Caco-2 (cell line): ENCODE measurements at regions not wholly inside any gene's neighbourhood (a gene's known extent, or its start where the extent isn't known, plus 50 kb on each side); places are given as distances from the start of the nearest gene placed in this dataset.

Source experiments
- BruUV-seq: library from RNA; stranded (reverse); fragments of 400-500 nt; replicated peaks from 2 replicates; lab custom pipeline; 2021; lab: Mats Ljungman, UMichigan
- CTCF ChIA-PET: fragments of 300-600 bp; sonication (Branson Sonifier 250); formaldehyde crosslinking; loops from one replicate; lab custom pipeline; 2022; ENCODE audit warnings: antibody characterized with exemption; lab: Charles Lee
- POLR2A ChIA-PET: fragments of 300-600 bp; sonication (Branson Sonifier 250); formaldehyde crosslinking; loops from one replicate; lab custom pipeline; 2022; ENCODE audit warnings: antibody characterized with exemption; lab: Charles Lee
- DNase-seq, 2 experiments: peaks; one replicate each; pipeline versions ENCODE4 v3.0.0 to v3.0.0-alpha.2; 2020 to 2022
- H3K27me3 ChIP-seq: replicated peaks from 2 replicates; pipeline ENCODE4 v1.6.0; 2011; ENCODE audit warnings: low read length; ENCODE audit not compliant: control insufficient read depth, insufficient read depth
- H3K36me3 ChIP-seq: 2 replicates; pipeline ENCODE4 v1.5.1; 2011; ENCODE audit warnings: low read length; ENCODE audit not compliant: control insufficient read depth, insufficient read depth
- H3K4me1 ChIP-seq: fragments of 250-450 bp; sonication (Bioruptor Pico); 2 replicates; pipeline ENCODE4 v1.5.1; 2020; ENCODE audit warnings: mild to moderate bottlenecking
- H3K4me3 ChIP-seq: 2 replicates; pipeline ENCODE4 v1.5.1; 2011; ENCODE audit warnings: low read depth, mild to moderate bottlenecking, control low read depth, low read length
- H3K9me3 ChIP-seq: fragments of 250-450 bp; sonication (Bioruptor Pico); 2 replicates; pipeline ENCODE4 v1.5.1; 2020; ENCODE audit warnings: mild to moderate bottlenecking, moderate library complexity
- H3K27ac Mint-ChIP-seq: one replicate; pipeline ENCODE4 v1.8.0; 2022; ENCODE audit warnings: mixed read lengths; ENCODE audit not compliant: unreplicated experiment
- H3K27me3 Mint-ChIP-seq: one replicate; pipeline ENCODE4 v1.8.0; 2022; ENCODE audit warnings: mixed read lengths; ENCODE audit not compliant: insufficient read depth, unreplicated experiment
- H3K36me3 Mint-ChIP-seq: one replicate; pipeline ENCODE4 v1.8.0; 2022; ENCODE audit warnings: mild to moderate bottlenecking, mixed read lengths; ENCODE audit not compliant: insufficient read depth, unreplicated experiment
- H3K4me1 Mint-ChIP-seq: one replicate; pipeline ENCODE4 v1.8.0; 2022; ENCODE audit warnings: low read depth, mixed read lengths; ENCODE audit not compliant: unreplicated experiment
- H3K4me3 Mint-ChIP-seq: one replicate; pipeline ENCODE4 v1.8.0; 2022; ENCODE audit warnings: mild to moderate bottlenecking, moderate library complexity, mixed read lengths; ENCODE audit not compliant: unreplicated experiment
- H3K9me3 Mint-ChIP-seq: one replicate; pipeline ENCODE4 v1.8.0; 2022; ENCODE audit warnings: mixed read lengths; ENCODE audit not compliant: unreplicated experiment
- CTCF ChIP-seq, 2 experiments: fragments of 200-600 bp in 1 of 2; IDR thresholded peaks; 1 replicate in 1 of 2; 2 replicates in 1 of 2; pipeline versions ENCODE4 v1.5.1 to v1.8.0; 2011 to 2022; ENCODE audit warnings: antibody characterized with exemption in 1 of 2, control low read depth in 1 of 2, inconsistent platforms in 1 of 2, low read depth in 1 of 2, low read length in 1 of 2, mild to moderate bottlenecking in 1 of 2, moderate library complexity in 1 of 2; ENCODE audit not compliant: insufficient read depth in 1 of 2, severe bottlenecking in 1 of 2, unreplicated experiment in 1 of 2
- intact Hi-C: fragments of 100-400 bp; cut with micrococcal nuclease; formaldehyde crosslinking; loops from one replicate; pipeline ENCODE4 v1.10.0; 2022; ENCODE audit not compliant: unreplicated experiment

- no peak overlapping the region for H3K4me3 Mint-ChIP-seq
- ChIA-PET POLR2A (no interaction called here), CTCF (no interaction called here)
Measured at GRCh38 chr3:168156479-168156878, 60.8 kb upstream of the GOLIM4 start.

GRCh38 chr3:168155303-168155702 lies 59.6 kb upstream of the GOLIM4 start:
- BruUV-seq: no TSS peak
- Histone ChIP-seq H3K4me3 (no peak overlapping the region), H3K4me1 (peaks cover 9% of the 10 kb centered on the region), H3K27me3 (no peaks in the 10 kb centered on the region), H3K36me3 (no peaks in the 10 kb centered on the region), H3K9me3 (peaks cover 9% of the 10 kb centered on the region)
- Mint-ChIP-seq H3K4me1 (peaks cover 18% of the 10 kb centered on the region), H3K36me3 (no peaks in the 10 kb centered on the region), H3K27ac (no peak overlapping the region), H3K27me3 (peaks cover 13% of the 10 kb centered on the region), H3K9me3 (peaks cover 25% of the 10 kb centered on the region), H3K4me3 (no peak overlapping the region)
- ChIA-PET POLR2A (no interaction called here), CTCF (no interaction called here)
- TF ChIP-seq CTCF (IDR thresholded peaks at IDR 0.05; ENCODE audit: insufficient read depth in 1 of 2, low read depth in 1 of 2, low read length in 1 of 2, severe bottlenecking in 1 of 2, unreplicated experiment in 1 of 2): no peak
- DNase-seq: no peak
- intact Hi-C loops: no loop called here

More at GRCh38 chr3:168156479-168156878, 60.8 kb upstream of the GOLIM4 start:
- DNase-seq: no peak
- intact Hi-C loops: no loop called here
- H3K36me3 ChIP-seq: no peaks in the 10 kb centered on the region
- Mint-ChIP-seq H3K27me3 (peaks cover 13% of the 10 kb centered on the region), H3K36me3 (no peaks in the 10 kb centered on the region), H3K4me1 (peaks cover 18% of the 10 kb centered on the region), H3K9me3 (peaks cover 22% of the 10 kb centered on the region), H3K27ac (no peak overlapping the region)
- peaks cover 9% of the 10 kb centered on the region for H3K9me3 ChIP-seq
- H3K4me3 ChIP-seq: no peak overlapping the region
- BruUV-seq: no TSS peak
- TF ChIP-seq CTCF (IDR thresholded peaks at IDR 0.05; ENCODE audit: insufficient read depth in 1 of 2, low read depth in 1 of 2, low read length in 1 of 2, severe bottlenecking in 1 of 2, unreplicated experiment in 1 of 2): no peak
- H3K27me3 ChIP-seq: no peaks in the 10 kb centered on the region
- peaks cover 9% of the 10 kb centered on the region for H3K4me1 ChIP-seq

GRCh38 chr3:168154089-168154488 lies 58.4 kb upstream of the GOLIM4 start:
- Mint-ChIP-seq H3K4me1 (peaks cover 18% of the 10 kb centered on the region), H3K4me3 (no peak overlapping the region), H3K9me3 (peaks cover 25% of the 10 kb centered on the region), H3K36me3 (no peaks in the 10 kb centered on the region), H3K27me3 (peaks cover 11% of the 10 kb centered on the region), H3K27ac (no peak overlapping the region)
- TF ChIP-seq CTCF (IDR thresholded peaks at IDR 0.05; ENCODE audit: insufficient read depth in 1 of 2, low read depth in 1 of 2, low read length in 1 of 2, severe bottlenecking in 1 of 2, unreplicated experiment in 1 of 2): no peak
- no TSS peak for BruUV-seq
- ChIA-PET CTCF (no interaction called here), POLR2A (no interaction called here)
- no peak for DNase-seq
- Histone ChIP-seq H3K36me3 (no peaks in the 10 kb centered on the region), H3K4me1 (peaks cover 9% of the 10 kb centered on the region), H3K27me3 (no peaks in the 10 kb centered on the region), H3K4me3 (no peak overlapping the region), H3K9me3 (peaks cover 9% of the 10 kb centered on the region)
- intact Hi-C loops: no loop called here
